WTC11 (cell line): ENCODE measurements at regions not wholly inside any gene's neighbourhood (a gene's known extent, or its start where the extent isn't known, plus 50 kb on each side); places are given as distances from the start of the nearest gene placed in this dataset.

Experiments
- ATAC-seq: fragments of 200-7000 bp; cut with Tn5 transposase; 2 replicates; pipeline ENCODE4 v1.10.0; 2021; ENCODE audit warnings: mild to moderate bottlenecking, moderate library complexity
- CTCF ChIA-PET: fragments of 300-600 bp; sonication (Branson Sonifier 250); formaldehyde crosslinking; loops from one replicate; lab custom pipeline; 2021; ENCODE audit warnings: antibody characterized with exemption; lab: Charles Lee
- POLR2A ChIA-PET: fragments of 350-600 bp; sonication (Branson Sonifier 250); formaldehyde crosslinking; loops from one replicate; lab custom pipeline; 2021; ENCODE audit warnings: antibody characterized with exemption; lab: Charles Lee
- DNase-seq: peaks from one replicate; pipeline ENCODE4 v3.0.0; 2021; ENCODE audit warnings: low spot score
- H3K27ac Mint-ChIP-seq: 2 replicates; pipeline ENCODE4 v1.8.0; 2021; ENCODE audit warnings: mixed read lengths
- H3K27me3 Mint-ChIP-seq: 2 replicates; pipeline ENCODE4 v1.8.0; 2021; ENCODE audit warnings: low read depth, mild to moderate bottlenecking, moderate library complexity, mixed read lengths
- H3K36me3 Mint-ChIP-seq: 2 replicates; pipeline ENCODE4 v1.8.0; 2021; ENCODE audit warnings: mixed read lengths
- H3K4me1 Mint-ChIP-seq: 2 replicates; pipeline ENCODE4 v1.8.0; 2022; ENCODE audit warnings: mixed read lengths
- H3K4me3 Mint-ChIP-seq: 2 replicates; pipeline ENCODE4 v1.8.0; 2021; ENCODE audit warnings: mild to moderate bottlenecking, moderate library complexity, mixed read lengths
- H3K9me3 Mint-ChIP-seq: 2 replicates; pipeline ENCODE4 v1.8.0; 2021; ENCODE audit warnings: mixed read lengths
- E2F5 ChIP-seq: sonication (generic); formaldehyde crosslinking; IDR thresholded peaks from 2 replicates; pipeline ENCODE4 v1.8.1; 2022; ENCODE audit warnings: mild to moderate bottlenecking, moderate library complexity, missing genetic modification reagents
- EMX1 ChIP-seq: fragments of 250-450 bp; sonication (Bioruptor Pico); IDR thresholded peaks from 2 replicates; pipeline ENCODE4 v1.8.0; 2021; ENCODE audit warnings: mild to moderate bottlenecking
- GRHL2 ChIP-seq: fragments of 250-450 bp; sonication (Bioruptor Pico); IDR thresholded peaks from 2 replicates; pipeline ENCODE4 v1.8.0; 2022; ENCODE audit warnings: mild to moderate bottlenecking, moderate library complexity; ENCODE audit not compliant: insufficient replicate concordance, severe bottlenecking
- HMGA2 ChIP-seq: fragments of 250-450 bp; sonication (Bioruptor Pico); IDR thresholded peaks from 2 replicates; pipeline ENCODE4 v1.4.0; 2021; ENCODE audit warnings: mild to moderate bottlenecking, moderate library complexity
- IRF2 ChIP-seq: sonication (generic); formaldehyde crosslinking; IDR thresholded peaks from 2 replicates; pipeline ENCODE4 v1.8.0; 2022; ENCODE audit warnings: low read depth, missing genetic modification reagents, borderline replicate concordance
- JAZF1 ChIP-seq: fragments of 250-450 bp; sonication (Bioruptor Pico); IDR thresholded peaks from 2 replicates; pipeline ENCODE4 v1.9.0; 2021; ENCODE audit warnings: moderate library complexity, mild to moderate bottlenecking, inconsistent platforms
- NFE2L1 ChIP-seq: sonication (generic); formaldehyde crosslinking; IDR thresholded peaks from 2 replicates; pipeline ENCODE4 v1.8.1; 2023; ENCODE audit warnings: missing genetic modification reagents
- NR2C2 ChIP-seq: sonication (generic); formaldehyde crosslinking; IDR thresholded peaks from 2 replicates; pipeline ENCODE4 v1.8.0; 2022; ENCODE audit warnings: mild to moderate bottlenecking, missing genetic modification reagents
- RORB ChIP-seq: fragments of 250-450 bp; sonication (Bioruptor Pico); IDR thresholded peaks from 2 replicates; pipeline ENCODE4 v1.9.0; 2021; ENCODE audit warnings: mild to moderate bottlenecking
- ZMAT4 ChIP-seq: fragments of 250-450 bp; sonication (Bioruptor Pico); IDR thresholded peaks from 2 replicates; pipeline ENCODE4 v1.9.0; 2021; ENCODE audit warnings: mild to moderate bottlenecking
- ZNF121 ChIP-seq: sonication (generic); formaldehyde crosslinking; IDR thresholded peaks from 2 replicates; pipeline ENCODE4 v1.8.0; 2023; ENCODE audit warnings: missing genetic modification reagents
- ZNF263 ChIP-seq: sonication (generic); formaldehyde crosslinking; IDR thresholded peaks from 2 replicates; pipeline ENCODE4 v1.8.1; 2022; ENCODE audit warnings: low read depth, mild to moderate bottlenecking, moderate library complexity, missing genetic modification reagents
- ZNF512 ChIP-seq: sonication (generic); formaldehyde crosslinking; IDR thresholded peaks from 2 replicates; pipeline ENCODE4 v1.8.1; 2022; ENCODE audit warnings: missing genetic modification reagents, borderline replicate concordance
- ZNF532 ChIP-seq: fragments of 250-450 bp; sonication (Bioruptor Pico); IDR thresholded peaks from 2 replicates; pipeline ENCODE4 v1.9.0; 2021; ENCODE audit warnings: mild to moderate bottlenecking, borderline replicate concordance
- ZSCAN18 ChIP-seq: fragments of 250-450 bp; sonication (Bioruptor Pico); IDR thresholded peaks from 2 replicates; pipeline ENCODE4 v2.1.2; 2022; ENCODE audit warnings: mild to moderate bottlenecking, moderate library complexity

GRCh38 chr3:181318321-181318720 is 328.8 kb upstream of the DNAJC19 start (continued):
- TF ChIP-seq ZSCAN18 (no peak), NFE2L1 (CRISPR knock-in tag) (no peak), GRHL2 (CRISPR knock-in tag) (no peak), JAZF1 (CRISPR knock-in tag) (no peak)

- CTCF ChIA-PET, result interaction anchor here (2.5 kb wide), 2 partner anchors 9 to 383 kb away, joined by 8 to 12 read pairs; no protein-coding TSS in a partner anchor
Observed at GRCh38 chr3:181317508-181317907, 328.0 kb upstream of the DNAJC19 start.

More at GRCh38 chr3:181317508-181317907, 328.0 kb upstream of the DNAJC19 start:
- POLR2A ChIA-PET, result no interaction called here
- no peak overlapping the region for H3K4me3 Mint-ChIP-seq
- H3K4me1 Mint-ChIP-seq, result peaks cover 10% of the 10 kb centered on the region
- ATAC-seq (no peak), DNase-seq (no peak)
- TF ChIP-seq ZNF512 (CRISPR knock-in tag) (no peak), ZNF121 (CRISPR knock-in tag) (no peak), RORB (CRISPR knock-in tag) (no peak), EMX1 (CRISPR knock-in tag) (no peak), ZNF263 (CRISPR knock-in tag) (no peak), ZNF532 (CRISPR knock-in tag) (no peak), E2F5 (CRISPR knock-in tag) (no peak), ZMAT4 (CRISPR knock-in tag) (no peak), HMGA2 (CRISPR knock-in tag) (no peak), NR2C2 (no peak), IRF2 (CRISPR knock-in tag) (no peak)
- H3K9me3 Mint-ChIP-seq, result peaks cover 17% of the 10 kb centered on the region
- H3K36me3 Mint-ChIP-seq, result peaks cover 4% of the 10 kb centered on the region; the same call in 1 of the 2 replicates
- peaks cover 3% of the 10 kb centered on the region; the same call in 1 of the 2 replicates for H3K27me3 Mint-ChIP-seq
- H3K27ac Mint-ChIP-seq, result no peak overlapping the region
